MM.1S (cell line): ENCODE measurements at regions not wholly inside any gene's neighbourhood (a gene's known extent, or its start where the extent isn't known, plus 50 kb on each side); places are given as distances from the start of the nearest gene placed in this dataset.

Source experiments
- DNase-seq: peaks from one replicate; pipeline ENCODE4 v3.0.0-alpha.2; 2015
- H2AFZ ChIP-seq: fragments of 300-600 bp; sonication (generic); 2 replicates; pipeline ENCODE4 v1.6.0; 2016; ENCODE audit warnings: antibody characterized with exemption, low read length
- H3F3A ChIP-seq: fragments of 300-600 bp; sonication (generic); 2 replicates; pipeline ENCODE4 v1.6.1; 2016; ENCODE audit warnings: mild to moderate bottlenecking, antibody characterized with exemption, low read length, moderate library complexity, mixed read lengths; ENCODE audit not compliant: insufficient read depth
- H3K27ac ChIP-seq: fragments of 300-600 bp; sonication (generic); 2 replicates; pipeline ENCODE4 v1.5.1; 2016; ENCODE audit warnings: mild to moderate bottlenecking, low read length
- H3K27me3 ChIP-seq: fragments of 300-600 bp; sonication (generic); replicated peaks from 2 replicates; pipeline ENCODE4 v1.6.0; 2016; ENCODE audit warnings: low read length; ENCODE audit not compliant: insufficient read depth
- H3K36me3 ChIP-seq: fragments of 300-600 bp; sonication (generic); replicated peaks from 2 replicates; pipeline ENCODE4 v1.6.1; 2016; ENCODE audit warnings: mild to moderate bottlenecking, low read length, mixed read lengths; ENCODE audit not compliant: insufficient read depth
- H3K4me1 ChIP-seq: fragments of 300-600 bp; sonication (generic); 2 replicates; pipeline ENCODE4 v1.6.1; 2016; ENCODE audit warnings: low read length, mixed read lengths
- H3K4me2 ChIP-seq: fragments of 300-600 bp; sonication (generic); 2 replicates; pipeline ENCODE4 v1.6.0; 2016; ENCODE audit warnings: low read depth, low read length
- H3K4me3 ChIP-seq: fragments of 300-600 bp; sonication (generic); 2 replicates; pipeline ENCODE4 v1.5.1; 2016; ENCODE audit warnings: low read length, mixed read lengths
- H3K79me2 ChIP-seq: fragments of 300-600 bp; sonication (generic); 2 replicates; pipeline ENCODE4 v1.6.1; 2016; ENCODE audit warnings: mixed run types, low read length, mixed read lengths
- H3K9ac ChIP-seq: fragments of 300-600 bp; sonication (generic); 2 replicates; pipeline ENCODE4 v1.6.1; 2016; ENCODE audit warnings: low read length, mixed read lengths
- H3K9me2 ChIP-seq: fragments of 300-600 bp; sonication (generic); replicated peaks from 2 replicates; pipeline ENCODE4 v1.6.1; 2016; ENCODE audit warnings: mild to moderate bottlenecking, low read length, mixed read lengths; ENCODE audit not compliant: insufficient read depth
- H3K9me3 ChIP-seq: fragments of 300-600 bp; sonication (generic); replicated peaks from 2 replicates; pipeline ENCODE4 v1.6.1; 2016; ENCODE audit warnings: mild to moderate bottlenecking, low read length, mixed read lengths; ENCODE audit not compliant: insufficient read depth
- H4K20me1 ChIP-seq: fragments of 300-600 bp; sonication (generic); 2 replicates; pipeline ENCODE4 v1.6.1; 2016; ENCODE audit warnings: mild to moderate bottlenecking, low read length, moderate library complexity, mixed read lengths; ENCODE audit not compliant: insufficient read depth
- EZH2 ChIP-seq: fragments of 300-600 bp; sonication (generic); optimal IDR thresholded peaks from 2 replicates; pipeline ENCODE3; 2017; ENCODE audit warnings: low read depth, mild to moderate bottlenecking, antibody characterized with exemption, low read length, mixed read lengths
- EZH2phosphoT487 ChIP-seq: fragments of 300-600 bp; sonication (generic); IDR thresholded peaks from 2 replicates; pipeline ENCODE4 v1.6.1; 2018; ENCODE audit warnings: antibody characterized with exemption, low read length
- TF ChIP-seq, protein P1 (sequence below): fragments of 300-600 bp; sonication (generic); IDR thresholded peaks from 2 replicates; pipeline ENCODE4 v1.5.1; 2016; ENCODE audit warnings: antibody characterized with exemption, low read length, mixed read lengths

DNA sequence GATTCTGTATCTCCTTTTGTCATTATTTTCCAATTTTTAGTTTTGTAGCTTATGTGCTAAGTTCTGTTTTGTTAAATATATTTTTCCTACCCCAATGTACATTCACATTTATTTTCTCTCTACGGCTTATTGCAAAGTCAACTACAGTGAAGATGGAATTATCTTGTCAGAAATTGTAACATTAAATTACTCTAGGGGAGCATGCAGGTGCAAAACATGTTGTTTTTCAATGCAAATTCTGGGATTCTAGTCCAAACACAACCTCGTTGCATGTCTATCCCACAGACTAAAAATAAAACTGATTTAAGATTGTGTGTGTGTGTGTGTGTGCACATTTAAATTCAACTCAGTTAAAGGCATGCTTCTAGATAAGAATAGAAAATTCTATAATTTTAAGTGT, 529.1 kb upstream of the POM121L12 start:
- H3K9me2 ChIP-seq, result no peaks in the 10 kb centered on the region
- no peak overlapping the region for H3K27ac ChIP-seq
- no peak overlapping the region for H3K4me3 ChIP-seq
- no peaks in the 10 kb centered on the region for H3K36me3 ChIP-seq
- H3K4me1 ChIP-seq, result no peaks in the 10 kb centered on the region
- no peaks in the 10 kb centered on the region for H3K27me3 ChIP-seq
- no peak overlapping the region for H3K4me2 ChIP-seq
- H3K79me2 ChIP-seq, result no peaks in the 10 kb centered on the region
- H3F3A ChIP-seq, result no peaks in the 10 kb centered on the region
- H4K20me1 ChIP-seq, result no peaks in the 10 kb centered on the region
- TF ChIP-seq EZH2 (no peak), EZH2phosphoT487 (no peak)
- TF ChIP-seq, protein P1, sequence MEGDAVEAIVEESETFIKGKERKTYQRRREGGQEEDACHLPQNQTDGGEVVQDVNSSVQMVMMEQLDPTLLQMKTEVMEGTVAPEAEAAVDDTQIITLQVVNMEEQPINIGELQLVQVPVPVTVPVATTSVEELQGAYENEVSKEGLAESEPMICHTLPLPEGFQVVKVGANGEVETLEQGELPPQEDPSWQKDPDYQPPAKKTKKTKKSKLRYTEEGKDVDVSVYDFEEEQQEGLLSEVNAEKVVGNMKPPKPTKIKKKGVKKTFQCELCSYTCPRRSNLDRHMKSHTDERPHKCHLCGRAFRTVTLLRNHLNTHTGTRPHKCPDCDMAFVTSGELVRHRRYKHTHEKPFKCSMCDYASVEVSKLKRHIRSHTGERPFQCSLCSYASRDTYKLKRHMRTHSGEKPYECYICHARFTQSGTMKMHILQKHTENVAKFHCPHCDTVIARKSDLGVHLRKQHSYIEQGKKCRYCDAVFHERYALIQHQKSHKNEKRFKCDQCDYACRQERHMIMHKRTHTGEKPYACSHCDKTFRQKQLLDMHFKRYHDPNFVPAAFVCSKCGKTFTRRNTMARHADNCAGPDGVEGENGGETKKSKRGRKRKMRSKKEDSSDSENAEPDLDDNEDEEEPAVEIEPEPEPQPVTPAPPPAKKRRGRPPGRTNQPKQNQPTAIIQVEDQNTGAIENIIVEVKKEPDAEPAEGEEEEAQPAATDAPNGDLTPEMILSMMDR, result no peak
- DNase-seq, result no peak
- H3K9ac ChIP-seq, result no peak overlapping the region
- no peaks in the 10 kb centered on the region for H3K9me3 ChIP-seq
- H2AFZ ChIP-seq, result no peak overlapping the region

DNA sequence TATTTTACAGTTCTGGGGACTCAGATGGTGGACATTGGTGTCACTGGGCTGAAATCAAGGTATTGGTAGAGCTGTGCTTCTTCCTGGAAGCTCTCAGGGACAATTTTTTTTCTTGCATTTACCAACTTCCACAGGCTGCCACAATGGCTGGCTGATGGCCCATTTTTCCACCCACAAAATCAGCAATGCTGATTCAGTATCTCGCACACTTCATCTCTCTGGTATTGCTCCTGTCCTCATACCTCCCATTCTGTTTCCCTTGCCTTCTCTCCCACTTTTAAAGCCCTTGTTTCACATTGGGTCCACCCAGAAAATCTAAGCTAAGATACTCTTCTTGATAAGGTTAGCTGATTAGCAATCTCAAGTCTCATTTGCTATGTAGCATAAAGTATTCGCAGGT, 530.9 kb upstream of the POM121L12 start:
- Histone ChIP-seq H3K79me2 (no peaks in the 10 kb centered on the region), H3K4me2 (no peak overlapping the region), H3K36me3 (no peaks in the 10 kb centered on the region), H3K9me3 (no peaks in the 10 kb centered on the region), H3K9ac (no peak overlapping the region), H2AFZ (no peak overlapping the region), H4K20me1 (no peaks in the 10 kb centered on the region), H3K27ac (no peak overlapping the region), H3K4me3 (no peak overlapping the region), H3K4me1 (no peaks in the 10 kb centered on the region), H3K27me3 (no peaks in the 10 kb centered on the region), H3K9me2 (no peaks in the 10 kb centered on the region), H3F3A (no peaks in the 10 kb centered on the region)
- TF ChIP-seq, protein P1, result no peak
- TF ChIP-seq EZH2 (no peak), EZH2phosphoT487 (no peak)
- DNase-seq, result no peak

DNA sequence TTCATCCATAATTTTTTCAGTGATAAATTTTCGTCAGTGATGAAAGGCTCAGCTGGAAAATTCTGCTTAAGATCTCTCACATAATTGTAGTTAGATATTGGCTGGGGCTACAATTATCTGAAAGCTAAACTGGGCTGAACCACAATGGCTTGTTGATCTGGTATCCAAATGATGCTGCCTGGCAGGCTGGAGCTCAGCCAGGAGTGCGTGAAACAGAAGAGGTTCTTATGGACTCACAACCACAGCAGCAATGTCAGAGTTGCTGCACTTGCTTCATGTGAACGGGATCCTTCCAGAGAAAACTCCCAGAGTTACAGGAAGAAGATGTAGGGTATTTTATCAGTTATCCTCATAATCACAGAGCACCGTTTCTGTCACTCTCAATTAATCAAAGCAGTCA, 533.2 kb upstream of the POM121L12 start:
- H3K9ac ChIP-seq, result no peak overlapping the region
- H3K9me3 ChIP-seq, result no peaks in the 10 kb centered on the region
- H3K4me3 ChIP-seq, result no peak overlapping the region
- H3K9me2 ChIP-seq, result no peaks in the 10 kb centered on the region
- no peak overlapping the region for H3K4me2 ChIP-seq
- no peak for DNase-seq
- TF ChIP-seq, protein P1, result no peak
- no peak for TF ChIP-seq EZH2
- TF ChIP-seq EZH2phosphoT487, result no peak
- H3K27ac ChIP-seq, result no peak overlapping the region
- H3K36me3 ChIP-seq, result no peaks in the 10 kb centered on the region
- no peaks in the 10 kb centered on the region for H3K27me3 ChIP-seq
- H2AFZ ChIP-seq, result no peak overlapping the region
- no peaks in the 10 kb centered on the region for H3K79me2 ChIP-seq
- H3K4me1 ChIP-seq, result no peaks in the 10 kb centered on the region
- H4K20me1 ChIP-seq, result no peaks in the 10 kb centered on the region
- no peaks in the 10 kb centered on the region for H3F3A ChIP-seq
